OCI-LY3 (cell line): ENCODE measurements at regions not wholly inside any gene's neighbourhood (a gene's known extent, or its start where the extent isn't known, plus 50 kb on each side); places are given as distances from the start of the nearest gene placed in this dataset.

Experiments used
- H2AFZ ChIP-seq: fragments of 200-600, 300-600 bp; shearing (Covaris generic); 2 replicates; pipeline ENCODE4 v1.6.0; 2014; ENCODE audit warnings: antibody characterized with exemption, low read depth, low read length
- H3K27ac ChIP-seq: fragments of 200-600, 300-600 bp; sonication (generic); 2 replicates; pipeline ENCODE4 v1.5.1; 2014; ENCODE audit warnings: mild to moderate bottlenecking, low read length, moderate library complexity, mixed read lengths
- H3K27me3 ChIP-seq: fragments of 200-600, 300-600 bp; sonication (generic); 2 replicates; pipeline ENCODE4 v1.6.1; 2014; ENCODE audit warnings: low read depth, low read length, mixed read lengths
- H3K36me3 ChIP-seq: fragments of 200-600, 300-600 bp; sonication (generic); replicated peaks from 2 replicates; pipeline ENCODE3; 2014; ENCODE audit warnings: low read depth, low read length, mixed read lengths
- H3K4me1 ChIP-seq: fragments of 300-600, 200-600 bp; sonication (generic); 2 replicates; pipeline ENCODE4 v1.6.1; 2014; ENCODE audit warnings: low read length, mixed read lengths
- H3K4me2 ChIP-seq: fragments of 200-600, 300-600 bp; sonication (generic); 2 replicates; pipeline ENCODE4 v1.6.1; 2014; ENCODE audit warnings: low read length, mixed read lengths
- H3K4me3 ChIP-seq: fragments of 300-600, 200-600 bp; sonication (generic); 2 replicates; pipeline ENCODE4 v1.5.1; 2014; ENCODE audit warnings: antibody characterized with exemption, mild to moderate bottlenecking, low read length, moderate library complexity
- H3K79me2 ChIP-seq: fragments of 300-600, 200-600 bp; shearing (Covaris generic); 2 replicates; pipeline ENCODE4 v1.6.1; 2014; ENCODE audit warnings: mild to moderate bottlenecking, low read length, mixed read lengths
- H3K9ac ChIP-seq: fragments of 300-600, 200-600 bp; shearing (Covaris generic); 2 replicates; pipeline ENCODE4 v1.6.0; 2014; ENCODE audit warnings: mild to moderate bottlenecking, low read length, moderate library complexity
- H3K9me3 ChIP-seq: fragments of 200-600, 300-600 bp; shearing (Covaris generic); 2 replicates; pipeline ENCODE4 v1.6.1; 2014; ENCODE audit warnings: low read length, mixed read lengths; ENCODE audit not compliant: insufficient read depth
- H4K20me1 ChIP-seq: fragments of 200-600, 300-600 bp; sonication (generic); 2 replicates; pipeline ENCODE4 v1.6.1; 2016; ENCODE audit warnings: low read length, mixed read lengths; ENCODE audit not compliant: insufficient read depth
- CTCF ChIP-seq: fragments of 200-600, 300-600 bp; sonication (generic); IDR thresholded peaks from 2 replicates; pipeline ENCODE4 v1.5.1; 2014; ENCODE audit warnings: antibody characterized with exemption, low read length, low read depth
- EZH2phosphoT487 ChIP-seq: fragments of 200-600 bp; shearing (Covaris generic); IDR thresholded peaks from 2 replicates; pipeline ENCODE4 v1.6.1; 2018; ENCODE audit warnings: antibody characterized with exemption, mixed run types, low read depth

GRCh38 chr18:22817844-22818243 lies 115.3 kb upstream of the RBBP8 start:
- no peak overlapping the region for H2AFZ ChIP-seq
- no peaks in the 10 kb centered on the region for H4K20me1 ChIP-seq
- H3K4me2 ChIP-seq: no peak overlapping the region

GRCh38 chr18:22822024-22822423 lies 111.1 kb upstream of the RBBP8 start:
- Histone ChIP-seq H3K27me3 (no peaks in the 10 kb centered on the region), H3K4me3 (no peak overlapping the region), H3K4me2 (no peak overlapping the region), H2AFZ (peak overlapping the region; percentile 97; the same call in 1 of the 2 replicates), H3K4me1 (peaks cover 13% of the 10 kb centered on the region), H3K79me2 (no peaks in the 10 kb centered on the region), H4K20me1 (no peaks in the 10 kb centered on the region), H3K36me3 (no peaks in the 10 kb centered on the region), H3K27ac (no peak overlapping the region), H3K9me3 (no peaks in the 10 kb centered on the region), H3K9ac (no peak overlapping the region)
- TF ChIP-seq CTCF (no peak), EZH2phosphoT487 (no peak)

More at GRCh38 chr18:22817844-22818243, 115.3 kb upstream of the RBBP8 start:
- Histone ChIP-seq H3K27ac (no peak overlapping the region), H3K9me3 (no peaks in the 10 kb centered on the region), H3K4me1 (peaks cover 18% of the 10 kb centered on the region), H3K4me3 (no peak overlapping the region), H3K27me3 (peaks cover 4% of the 10 kb centered on the region; the same call in 1 of the 2 replicates), H3K79me2 (no peaks in the 10 kb centered on the region), H3K36me3 (no peaks in the 10 kb centered on the region), H3K9ac (no peak overlapping the region)
- no peak for TF ChIP-seq EZH2phosphoT487
- TF ChIP-seq CTCF: no peak

GRCh38 chr18:22822841-22823508 lies 110.2 kb upstream of the RBBP8 start:
- Histone ChIP-seq H3K9ac (no peak overlapping the region; the same call in 1 of the 2 replicates), H3K4me1 (peaks cover 13% of the 10 kb centered on the region), H3K27me3 (no peaks in the 10 kb centered on the region), H3K4me2 (peak overlapping the region; percentile 69), H3K9me3 (no peaks in the 10 kb centered on the region), H3K4me3 (peak overlapping the region; percentile 60), H2AFZ (peak overlapping the region; percentile 97), H4K20me1 (no peaks in the 10 kb centered on the region), H3K36me3 (no peaks in the 10 kb centered on the region), H3K27ac (no peak overlapping the region), H3K79me2 (no peaks in the 10 kb centered on the region)
- TF ChIP-seq EZH2phosphoT487 (no peak), CTCF (no peak)

- Histone ChIP-seq H3K27me3 (no peaks in the 10 kb centered on the region), H3K27ac (no peak overlapping the region), H3K79me2 (no peaks in the 10 kb centered on the region), H3K36me3 (no peaks in the 10 kb centered on the region), H3K4me3 (no peak overlapping the region), H3K9me3 (no peaks in the 10 kb centered on the region), H3K9ac (no peak overlapping the region), H2AFZ (no peak overlapping the region), H3K4me2 (no peak overlapping the region), H4K20me1 (no peaks in the 10 kb centered on the region), H3K4me1 (peaks cover 25% of the 10 kb centered on the region)
- TF ChIP-seq EZH2phosphoT487 (no peak), CTCF (no peak)
Measured at GRCh38 chr18:22826726-22827125, 106.4 kb upstream of the RBBP8 start.
